ENCODE measurements at regions not wholly inside any gene's neighbourhood (a gene's known extent, or its start where the extent isn't known, plus 50 kb on each side); places are given as distances from the start of the nearest gene placed in this dataset.

- TF ChIP-seq EZH2 (IDR thresholded peaks at IDR 0.05; ENCODE audit: low read depth, unreplicated experiment) (no peak), CTCF (conservative IDR thresholded peaks at IDR 0.05; ENCODE audit: low read depth in 2 of 2) (no peak), POLR2AphosphoS5 (IDR thresholded peaks at IDR 0.05; ENCODE audit: low read depth) (no peak), ZNF331 (CRISPR knock-in tag; IDR thresholded peaks at IDR 0.05; ENCODE audit: low read depth) (no peak), CREB1 (CRISPR knock-in tag; IDR thresholded peaks at IDR 0.05; ENCODE audit: low read depth) (no peak), JUNB (IDR thresholded peaks at IDR 0.05; ENCODE audit: unreplicated experiment) (no peak), EZH2phosphoT487 (IDR thresholded peaks at IDR 0.05; ENCODE audit: unreplicated experiment) (no peak), REST (IDR thresholded peaks at IDR 0.05; ENCODE audit: unreplicated experiment) (no peak), NANOG (IDR thresholded peaks at IDR 0.05; ENCODE audit: borderline replicate concordance) (no peak), ZNF462 (CRISPR knock-in tag; IDR thresholded peaks at IDR 0.05) (no peak), ZNF114 (CRISPR knock-in tag; IDR thresholded peaks at IDR 0.05) (no peak)
- TF ChIP-seq, protein P1, sequence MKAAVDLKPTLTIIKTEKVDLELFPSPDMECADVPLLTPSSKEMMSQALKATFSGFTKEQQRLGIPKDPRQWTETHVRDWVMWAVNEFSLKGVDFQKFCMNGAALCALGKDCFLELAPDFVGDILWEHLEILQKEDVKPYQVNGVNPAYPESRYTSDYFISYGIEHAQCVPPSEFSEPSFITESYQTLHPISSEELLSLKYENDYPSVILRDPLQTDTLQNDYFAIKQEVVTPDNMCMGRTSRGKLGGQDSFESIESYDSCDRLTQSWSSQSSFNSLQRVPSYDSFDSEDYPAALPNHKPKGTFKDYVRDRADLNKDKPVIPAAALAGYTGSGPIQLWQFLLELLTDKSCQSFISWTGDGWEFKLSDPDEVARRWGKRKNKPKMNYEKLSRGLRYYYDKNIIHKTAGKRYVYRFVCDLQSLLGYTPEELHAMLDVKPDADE (IDR thresholded peaks at IDR 0.05), result no peak
Observed at GRCh38 chr7:68276725-68277124, 1280.1 kb downstream of the TYW1 start.
